GM12878 (cell line): ENCODE measurements at regions not wholly inside any gene's neighbourhood (a gene's known extent, or its start where the extent isn't known, plus 50 kb on each side); places are given as distances from the start of the nearest gene placed in this dataset.

ENCODE experiments used
- ATAC-seq: fragments of 200-7000 bp; cut with Tn5 transposase; 3 replicates; pipeline ENCODE4 v1.9.1; 2020; ENCODE audit warnings: mild to moderate bottlenecking, moderate library complexity
- BruUV-seq: library from RNA; stranded (reverse); fragments of 400-500 nt; replicated peaks from 2 replicates; lab custom pipeline; 2021; lab: Mats Ljungman, UMichigan
- CTCF ChIA-PET: fragments of 300-600 bp; sonication (Branson Sonifier 250); formaldehyde crosslinking; extraction: SDS; loops from one replicate; lab custom pipeline; 2021; ENCODE audit warnings: inconsistent platforms; lab: Yijun Ruan, JAX
- POLR2A ChIA-PET: fragments of 350-600 bp; formaldehyde crosslinking; extraction: SDS; loops from one replicate; lab custom pipeline; 2021; ENCODE audit warnings: inconsistent platforms; lab: Charles Lee
- RAD21 ChIA-PET: fragments of 300-600 bp; sonication (Branson Sonifier 250); formaldehyde crosslinking; loops from one replicate; lab custom pipeline; 2023; ENCODE audit warnings: antibody characterized with exemption; ENCODE audit not compliant: unreplicated experiment; lab: Charles Lee
- SMC1A ChIA-PET: fragments of 300-600 bp; sonication (Branson Sonifier 250); formaldehyde crosslinking; loops from one replicate; lab custom pipeline; 2023; ENCODE audit not compliant: unreplicated experiment, uncharacterized antibody; lab: Charles Lee
- DNase-seq: peaks from one replicate; pipeline ENCODE4 v3.0.0-alpha.2; 2011; ENCODE audit warnings: low read depth, low spot score
- FAIRE-seq: peaks from 3 replicates; lab custom pipeline; 2011; peaks lifted over from hg19 to GRCh38; lab: Jason Lieb, UNC
- H2AFZ ChIP-seq: 2 replicates; pipeline ENCODE4 v1.6.0; 2011; ENCODE audit warnings: low read depth, low read length, control low read depth; ENCODE audit not compliant: control insufficient read depth
- H3K27ac ChIP-seq: 2 replicates; pipeline ENCODE4 v1.5.1; 2011; ENCODE audit warnings: control low read depth; ENCODE audit not compliant: control insufficient read depth, insufficient read depth
- H3K27me3 ChIP-seq, 2 experiments: replicated peaks in 1 of 2; 2 replicates each; pipeline versions ENCODE4 v1.6.0 to v1.6.1; 2011; ENCODE audit warnings: low read length in 1 of 2; ENCODE audit not compliant: control insufficient read depth in 2 of 2, insufficient read depth in 2 of 2
- H3K36me3 ChIP-seq, 2 experiments: 2 replicates each; pipeline ENCODE4 v1.5.1; 2011; ENCODE audit warnings: low read length in 1 of 2; ENCODE audit not compliant: control insufficient read depth in 2 of 2, insufficient read depth in 2 of 2
- H3K4me1 ChIP-seq: 2 replicates; pipeline ENCODE4 v1.6.1; 2011; ENCODE audit warnings: mild to moderate bottlenecking, low read length, moderate library complexity, mixed read lengths; ENCODE audit not compliant: control insufficient read depth, insufficient read depth
- H3K4me2 ChIP-seq: 2 replicates; pipeline ENCODE4 v1.6.0; 2011; ENCODE audit warnings: control low read depth; ENCODE audit not compliant: control insufficient read depth, insufficient read depth
- H3K4me3 ChIP-seq: fragments of 200-600 bp; sonication (generic); 2 replicates; pipeline ENCODE4 v1.5.1; 2016
- H3K79me2 ChIP-seq: 2 replicates; pipeline ENCODE4 v1.6.0; 2011; ENCODE audit warnings: low read length; ENCODE audit not compliant: control insufficient read depth, insufficient read depth
- H3K9ac ChIP-seq: 2 replicates; pipeline ENCODE4 v1.8.0; 2011; ENCODE audit warnings: low read length, control low read depth, mixed read lengths; ENCODE audit not compliant: control insufficient read depth, insufficient read depth
- H3K9me3 ChIP-seq: replicated peaks from 3 replicates; pipeline ENCODE4 v1.5.1; 2011; ENCODE audit warnings: mild to moderate bottlenecking, low read length; ENCODE audit not compliant: control insufficient read depth, insufficient read depth
- H4K20me1 ChIP-seq: 2 replicates; pipeline ENCODE4 v1.6.0; 2011; ENCODE audit not compliant: control insufficient read depth, insufficient read depth
- EGR1 ChIP-seq, 2 experiments: IDR thresholded peaks; 1 replicate in 1 of 2; 2 replicates in 1 of 2; pipeline ENCODE4 v1.6.1; 2011 to 2012; ENCODE audit warnings: low read depth in 2 of 2, low read length in 2 of 2, borderline replicate concordance in 1 of 2, mild to moderate bottlenecking in 1 of 2, moderate library complexity in 1 of 2
- MXI1 ChIP-seq: fragments of 150-350 bp; IDR thresholded peaks from 2 replicates; pipeline ENCODE4 v1.6.1; 2011; ENCODE audit warnings: low read depth, mild to moderate bottlenecking, inconsistent platforms, low read length, improper control_type of control experiment
- POU2F2 ChIP-seq: IDR thresholded peaks from 3 replicates; pipeline ENCODE4 v1.6.1; 2011; ENCODE audit warnings: low read depth, mild to moderate bottlenecking, low read length, borderline replicate concordance
- SMAD5 ChIP-seq: IDR thresholded peaks from 2 replicates; pipeline ENCODE4 v1.6.1; 2016; ENCODE audit warnings: antibody characterized with exemption, low read depth
- SREBF1 ChIP-seq: IDR thresholded peaks from 2 replicates; pipeline ENCODE4 v1.6.1; 2012; ENCODE audit warnings: mild to moderate bottlenecking, low read length
- ZNF384 ChIP-seq: IDR thresholded peaks from 2 replicates; pipeline ENCODE4 v1.6.1; 2012; ENCODE audit warnings: low read depth, mild to moderate bottlenecking, low read length, improper control_type of control experiment, borderline replicate concordance
- ZZZ3 ChIP-seq: IDR thresholded peaks from 2 replicates; pipeline ENCODE4 v1.6.1; 2011; ENCODE audit warnings: low read depth; ENCODE audit not compliant: control insufficient read depth, insufficient read length
- WGBS: methylation state at CpG from one replicate; pipeline ENCODE4 v1.1.6; 2016; ENCODE audit warnings: low lambda C conversion rate; ENCODE audit not compliant: insufficient replicate concordance, insufficient coverage; ENCODE audit errors: missing lambda C conversion rate; 5-methylcytosine and 5-hydroxymethylcytosine counted together
- in situ Hi-C: fragments of 300-500 bp; cut with MboI; formaldehyde crosslinking; loops from 9 replicates; pipeline ENCODE4 v1.14.3; 2018; ENCODE audit warnings: mixed read lengths
- intact Hi-C: fragments of 100-400 bp; cut with micrococcal nuclease; formaldehyde crosslinking; loops from one replicate; pipeline ENCODE4 v1.14.2; 2022; ENCODE audit not compliant: unreplicated experiment
- TF ChIP-seq, protein P1 (sequence below): IDR thresholded peaks from 2 replicates; pipeline ENCODE4 v1.6.1; 2011; ENCODE audit warnings: borderline replicate concordance, low read depth, mild to moderate bottlenecking, moderate library complexity, mixed read lengths, low read length; ENCODE audit not compliant: insufficient read depth; ENCODE audit errors: extremely low read length
- TF ChIP-seq, protein P2 (sequence below), 3 experiments: IDR thresholded peaks in 2 of 3; conservative IDR thresholded peaks in 1 of 3; 2 replicates each; pipeline ENCODE4 v1.5.1; 2011; ENCODE audit warnings: low read depth in 3 of 3, low read length in 3 of 3, mild to moderate bottlenecking in 3 of 3, control low read depth in 2 of 3, moderate library complexity in 2 of 3, inconsistent platforms in 1 of 3, mixed read lengths in 1 of 3; ENCODE audit not compliant: control insufficient read depth in 2 of 3, insufficient read depth in 1 of 3; ENCODE audit errors: extremely low read depth in 1 of 3
- TF ChIP-seq, protein P3 (sequence below): fragments of 450-650 bp; IDR thresholded peaks from 2 replicates; pipeline ENCODE4 v1.6.1; 2016; ENCODE audit warnings: mild to moderate bottlenecking

DNA sequence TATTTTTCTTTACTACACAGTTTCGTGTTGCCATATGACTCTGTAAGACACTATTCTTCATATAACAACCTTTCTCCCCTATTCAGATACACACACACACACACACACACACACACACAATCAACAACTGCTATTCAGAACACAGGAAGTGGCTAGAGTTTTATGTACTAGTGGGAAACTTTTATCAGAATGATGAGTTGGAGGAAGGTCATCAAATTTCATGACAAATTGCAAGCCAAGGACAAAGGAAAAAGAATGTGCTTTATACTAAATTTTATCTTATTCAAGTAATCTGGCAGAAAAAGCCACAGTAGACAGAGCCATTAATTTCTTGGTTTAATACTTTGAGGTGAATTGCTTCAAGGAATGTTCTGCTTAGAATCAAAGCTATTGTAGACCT is 899.8 kb downstream of the ROBO2 start:
- BruUV-seq, result no TSS peak
- Histone ChIP-seq H3K27me3 (no peaks in the 10 kb centered on the region), H2AFZ (no peak overlapping the region), H4K20me1 (no peaks in the 10 kb centered on the region), H3K79me2 (no peaks in the 10 kb centered on the region), H3K4me2 (no peak overlapping the region), H3K9me3 (no peaks in the 10 kb centered on the region), H3K9ac (no peak overlapping the region), H3K4me1 (no peaks in the 10 kb centered on the region), H3K27ac (no peak overlapping the region), H3K4me3 (no peak overlapping the region), H3K36me3 (no peaks in the 10 kb centered on the region)
- FAIRE-seq, result no peak
- ChIA-PET CTCF (no interaction called here), RAD21 (no interaction called here), SMC1A (no interaction called here), POLR2A (no interaction called here)
- 6% methylated on average over 1 of the region's 1 CpG for WGBS
- DNase-seq, result no peak
- ATAC-seq, result no peak
- intact Hi-C loops, result no loop called here
- TF ChIP-seq, protein P1, sequence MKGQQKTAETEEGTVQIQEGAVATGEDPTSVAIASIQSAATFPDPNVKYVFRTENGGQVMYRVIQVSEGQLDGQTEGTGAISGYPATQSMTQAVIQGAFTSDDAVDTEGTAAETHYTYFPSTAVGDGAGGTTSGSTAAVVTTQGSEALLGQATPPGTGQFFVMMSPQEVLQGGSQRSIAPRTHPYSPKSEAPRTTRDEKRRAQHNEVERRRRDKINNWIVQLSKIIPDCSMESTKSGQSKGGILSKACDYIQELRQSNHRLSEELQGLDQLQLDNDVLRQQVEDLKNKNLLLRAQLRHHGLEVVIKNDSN, result no peak
- TF ChIP-seq SMAD5 (no peak), EGR1 (IDR thresholded peaks at IDR 0.05; ENCODE audit: borderline replicate concordance in 1 of 2, low read depth in 2 of 2, low read length in 2 of 2) (no peak), ZNF384 (no peak), ZZZ3 (no peak), MXI1 (no peak), SREBF1 (no peak), POU2F2 (no peak)
- TF ChIP-seq, protein P2, sequence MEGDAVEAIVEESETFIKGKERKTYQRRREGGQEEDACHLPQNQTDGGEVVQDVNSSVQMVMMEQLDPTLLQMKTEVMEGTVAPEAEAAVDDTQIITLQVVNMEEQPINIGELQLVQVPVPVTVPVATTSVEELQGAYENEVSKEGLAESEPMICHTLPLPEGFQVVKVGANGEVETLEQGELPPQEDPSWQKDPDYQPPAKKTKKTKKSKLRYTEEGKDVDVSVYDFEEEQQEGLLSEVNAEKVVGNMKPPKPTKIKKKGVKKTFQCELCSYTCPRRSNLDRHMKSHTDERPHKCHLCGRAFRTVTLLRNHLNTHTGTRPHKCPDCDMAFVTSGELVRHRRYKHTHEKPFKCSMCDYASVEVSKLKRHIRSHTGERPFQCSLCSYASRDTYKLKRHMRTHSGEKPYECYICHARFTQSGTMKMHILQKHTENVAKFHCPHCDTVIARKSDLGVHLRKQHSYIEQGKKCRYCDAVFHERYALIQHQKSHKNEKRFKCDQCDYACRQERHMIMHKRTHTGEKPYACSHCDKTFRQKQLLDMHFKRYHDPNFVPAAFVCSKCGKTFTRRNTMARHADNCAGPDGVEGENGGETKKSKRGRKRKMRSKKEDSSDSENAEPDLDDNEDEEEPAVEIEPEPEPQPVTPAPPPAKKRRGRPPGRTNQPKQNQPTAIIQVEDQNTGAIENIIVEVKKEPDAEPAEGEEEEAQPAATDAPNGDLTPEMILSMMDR (IDR thresholded peaks at IDR 0.05 in 2 of 3, conservative IDR thresholded peaks at IDR 0.05 in 1 of 3; ENCODE audit: control insufficient read depth in 2 of 3, extremely low read depth in 1 of 3, insufficient read depth in 1 of 3, low read depth in 3 of 3, low read length in 3 of 3), result no peak
- TF ChIP-seq, protein P3, sequence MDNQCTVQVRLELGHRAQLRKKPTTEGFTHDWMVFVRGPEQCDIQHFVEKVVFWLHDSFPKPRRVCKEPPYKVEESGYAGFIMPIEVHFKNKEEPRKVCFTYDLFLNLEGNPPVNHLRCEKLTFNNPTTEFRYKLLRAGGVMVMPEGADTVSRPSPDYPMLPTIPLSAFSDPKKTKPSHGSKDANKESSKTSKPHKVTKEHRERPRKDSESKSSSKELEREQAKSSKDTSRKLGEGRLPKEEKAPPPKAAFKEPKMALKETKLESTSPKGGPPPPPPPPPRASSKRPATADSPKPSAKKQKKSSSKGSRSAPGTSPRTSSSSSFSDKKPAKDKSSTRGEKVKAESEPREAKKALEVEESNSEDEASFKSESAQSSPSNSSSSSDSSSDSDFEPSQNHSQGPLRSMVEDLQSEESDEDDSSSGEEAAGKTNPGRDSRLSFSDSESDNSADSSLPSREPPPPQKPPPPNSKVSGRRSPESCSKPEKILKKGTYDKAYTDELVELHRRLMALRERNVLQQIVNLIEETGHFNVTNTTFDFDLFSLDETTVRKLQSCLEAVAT, result no peak
- in situ Hi-C loops, result no loop called here
